Upper lobe of left lung (tissue), 4 donors: ENCODE measurements at regions not wholly inside any gene's neighbourhood (a gene's known extent, or its start where the extent isn't known, plus 50 kb on each side); places are given as distances from the start of the nearest gene placed in this dataset.

ENCODE experiments used
- POLR2A ChIP-seq, 4 donors: fragments of 450-650 bp; IDR thresholded peaks; one replicate each; pipeline ENCODE4 v1.5.1; 2016 to 2017; ENCODE audit warnings: antibody characterized with exemption in 4 of 4, mild to moderate bottlenecking in 2 of 4
- POLR2AphosphoS5 ChIP-seq, 2 donors: sonication (generic); formaldehyde crosslinking; IDR thresholded peaks; one replicate each; pipeline ENCODE4 v1.5.1; 2017; ENCODE audit warnings: antibody characterized with exemption in 2 of 2

GRCh38 chr2:181139831-181140230 is 159.4 kb downstream of the UBE2E3 start:
- TF ChIP-seq POLR2AphosphoS5 (IDR thresholded peaks at IDR 0.05) (no peak), POLR2A (IDR thresholded peaks at IDR 0.05) (no peak)
